Heart left ventricle (tissue), 13 donors: ENCODE measurements at regions not wholly inside any gene's neighbourhood (a gene's known extent, or its start where the extent isn't known, plus 50 kb on each side); places are given as distances from the start of the nearest gene placed in this dataset.

Experiments used
- POLR2A ChIP-seq, 2 donors: fragments of 450-650 bp; IDR thresholded peaks; one replicate each; pipeline ENCODE4 v1.6.1; 2017; ENCODE audit warnings: antibody characterized with exemption in 2 of 2, mild to moderate bottlenecking in 2 of 2, moderate library complexity in 2 of 2
- TF ChIP-seq, protein P1 (sequence below), 12 donors: fragments of 200-600 bp; sonication (generic) in 4 of 12; IDR thresholded peaks; one replicate each; pipeline versions ENCODE4 v1.5.0 to v1.8.0; 2018 to 2022; ENCODE audit warnings: antibody characterized with exemption in 12 of 12, mild to moderate bottlenecking in 5 of 12
- donor health status: ischemic (EF 13 %, LVEDD 7.1; RV severe dilation, severe dysfunction).
- donor health status: DM: no; HTN: yes; CAD: no.
- donor health status: DM: no; HTN: no; CAD: no.
- donor health status: ischemic (EF 25% LVEDD 6.9; RV normal size, moderate dysfunction).
- donor health status: ischemic (EF 25% LVEDD 5.7; RV mildly dilated, moderate dysfunction).
- donor health status: ischemic (EF 35%, LVEDD 5.7; RV mildly dilated, moderate dysfunction).
- donor health status: nonischemic (EF 11% LVEDD 7.7; RV severe dilation, severe dysfunction).
- donor health status: DM: yes; HTN: yes; CAD: no.
- donor health status: PGD.
- donor health status: ischemic (EF 29% LVEDD 5.4; RV normal size, mild dysfunction).
- donor health status: nonischemic (EF 23%, LVEDD 6.1; RV moderate dilation, normal function).

DNA sequence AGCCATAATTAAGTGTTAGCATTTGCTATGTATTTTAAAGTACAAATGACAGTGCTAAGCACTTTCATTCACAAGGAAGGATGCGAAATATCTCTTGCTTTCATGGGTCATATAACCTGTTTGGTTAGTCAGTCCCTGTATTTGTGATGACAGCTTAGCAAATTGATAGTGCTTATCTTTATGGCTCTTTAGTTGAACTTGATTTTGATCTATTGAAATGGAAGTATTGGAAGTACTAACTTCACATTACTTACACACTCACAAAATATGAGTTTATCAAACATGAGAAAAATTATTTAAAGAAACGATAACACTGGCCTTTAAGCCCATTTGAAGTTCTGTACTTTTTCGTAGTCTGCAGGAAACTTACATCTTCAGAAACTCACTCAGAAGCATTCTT lies 97.4 kb upstream of the NEUROD1 start:
- TF ChIP-seq, protein P1, sequence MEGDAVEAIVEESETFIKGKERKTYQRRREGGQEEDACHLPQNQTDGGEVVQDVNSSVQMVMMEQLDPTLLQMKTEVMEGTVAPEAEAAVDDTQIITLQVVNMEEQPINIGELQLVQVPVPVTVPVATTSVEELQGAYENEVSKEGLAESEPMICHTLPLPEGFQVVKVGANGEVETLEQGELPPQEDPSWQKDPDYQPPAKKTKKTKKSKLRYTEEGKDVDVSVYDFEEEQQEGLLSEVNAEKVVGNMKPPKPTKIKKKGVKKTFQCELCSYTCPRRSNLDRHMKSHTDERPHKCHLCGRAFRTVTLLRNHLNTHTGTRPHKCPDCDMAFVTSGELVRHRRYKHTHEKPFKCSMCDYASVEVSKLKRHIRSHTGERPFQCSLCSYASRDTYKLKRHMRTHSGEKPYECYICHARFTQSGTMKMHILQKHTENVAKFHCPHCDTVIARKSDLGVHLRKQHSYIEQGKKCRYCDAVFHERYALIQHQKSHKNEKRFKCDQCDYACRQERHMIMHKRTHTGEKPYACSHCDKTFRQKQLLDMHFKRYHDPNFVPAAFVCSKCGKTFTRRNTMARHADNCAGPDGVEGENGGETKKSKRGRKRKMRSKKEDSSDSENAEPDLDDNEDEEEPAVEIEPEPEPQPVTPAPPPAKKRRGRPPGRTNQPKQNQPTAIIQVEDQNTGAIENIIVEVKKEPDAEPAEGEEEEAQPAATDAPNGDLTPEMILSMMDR (IDR thresholded peaks at IDR 0.05), result no peak
- no peak for TF ChIP-seq POLR2A (IDR thresholded peaks at IDR 0.05)
